Upper lobe of left lung (tissue), 6 donors: ENCODE measurements at regions not wholly inside any gene's neighbourhood (a gene's known extent, or its start where the extent isn't known, plus 50 kb on each side); places are given as distances from the start of the nearest gene placed in this dataset.

Source experiments
- ATAC-seq, 2 donors: fragments of 200-7000 bp; cut with Tn5 transposase; one replicate each; pipeline ENCODE4 v1.9.1; 2022; ENCODE audit warnings: mild to moderate bottlenecking in 2 of 2, moderate library complexity in 2 of 2; ENCODE audit not compliant: low FRiP score in 2 of 2
- DNase-seq, 2 donors: peaks; one replicate each; pipeline ENCODE4 v3.0.0-alpha.2; 2019 to 2020
- H3K27ac ChIP-seq, 4 donors: fragments of 200-600 bp; sonication (generic); one replicate each; pipeline ENCODE4 v1.5.1; 2016 to 2019
- H3K27me3 ChIP-seq, 4 donors: fragments of 200-600 bp; sonication (generic); one replicate each; pipeline ENCODE4 v1.5.1; 2017 to 2019
- H3K36me3 ChIP-seq, 4 donors: fragments of 200-600 bp; sonication (generic); one replicate each; pipeline ENCODE4 v1.5.1; 2016 to 2019
- H3K4me1 ChIP-seq, 4 donors: fragments of 200-600 bp; sonication (generic); one replicate each; pipeline ENCODE4 v1.5.1; 2018 to 2019
- H3K4me3 ChIP-seq, 4 donors: fragments of 200-600 bp; sonication (generic); one replicate each; pipeline ENCODE4 v1.5.1; 2017 to 2019; ENCODE audit warnings: mild to moderate bottlenecking in 2 of 4, moderate library complexity in 1 of 4
- H3K9me3 ChIP-seq, 4 donors: fragments of 200-600 bp; sonication (generic); one replicate each; pipeline ENCODE4 v1.5.1; 2018 to 2019
- EP300 ChIP-seq, 4 donors: sonication (generic); formaldehyde crosslinking; IDR thresholded peaks; one replicate each; pipeline ENCODE4 v1.5.1; 2017; ENCODE audit warnings: antibody characterized with exemption in 4 of 4, control low read depth in 2 of 4
- POLR2A ChIP-seq, 4 donors: fragments of 450-650 bp; IDR thresholded peaks; one replicate each; pipeline ENCODE4 v1.5.1; 2016 to 2017; ENCODE audit warnings: antibody characterized with exemption in 4 of 4, mild to moderate bottlenecking in 2 of 4
- POLR2AphosphoS5 ChIP-seq, 2 donors: sonication (generic); formaldehyde crosslinking; IDR thresholded peaks; one replicate each; pipeline ENCODE4 v1.5.1; 2017; ENCODE audit warnings: antibody characterized with exemption in 2 of 2
- WGBS, 2 donors: methylation state at CpG; one replicate each; pipeline ENCODE4 v1.1.5; 2017 to 2018; 5-methylcytosine and 5-hydroxymethylcytosine counted together
- TF ChIP-seq, protein P1 (sequence below), 6 experiments: fragments of 450-650 bp in 4 of 6; fragments of 200-600 bp in 2 of 6; sonication (generic) in 2 of 6; IDR thresholded peaks; one replicate each; pipeline ENCODE4 v1.5.1; 2016 to 2019; ENCODE audit warnings: antibody characterized with exemption in 6 of 6
- donor health status: DM: no; HTN: no; CAD: no; lungs with moderate emphysema.
- donor health status: DM: no; HTN: yes; CAD: no; lungs with severe emphysema.

GRCh38 chr1:222970711-222971110 is 155.9 kb downstream of the DISP1 start:
- no peak overlapping the region for H3K4me3 ChIP-seq
- ATAC-seq (no peak), DNase-seq (no peak)
- H3K36me3 ChIP-seq: no peaks in the 10 kb centered on the region
- TF ChIP-seq POLR2AphosphoS5 (IDR thresholded peaks at IDR 0.05) (no peak), EP300 (IDR thresholded peaks at IDR 0.05) (no peak), POLR2A (IDR thresholded peaks at IDR 0.05) (no peak)
- TF ChIP-seq, protein P1, sequence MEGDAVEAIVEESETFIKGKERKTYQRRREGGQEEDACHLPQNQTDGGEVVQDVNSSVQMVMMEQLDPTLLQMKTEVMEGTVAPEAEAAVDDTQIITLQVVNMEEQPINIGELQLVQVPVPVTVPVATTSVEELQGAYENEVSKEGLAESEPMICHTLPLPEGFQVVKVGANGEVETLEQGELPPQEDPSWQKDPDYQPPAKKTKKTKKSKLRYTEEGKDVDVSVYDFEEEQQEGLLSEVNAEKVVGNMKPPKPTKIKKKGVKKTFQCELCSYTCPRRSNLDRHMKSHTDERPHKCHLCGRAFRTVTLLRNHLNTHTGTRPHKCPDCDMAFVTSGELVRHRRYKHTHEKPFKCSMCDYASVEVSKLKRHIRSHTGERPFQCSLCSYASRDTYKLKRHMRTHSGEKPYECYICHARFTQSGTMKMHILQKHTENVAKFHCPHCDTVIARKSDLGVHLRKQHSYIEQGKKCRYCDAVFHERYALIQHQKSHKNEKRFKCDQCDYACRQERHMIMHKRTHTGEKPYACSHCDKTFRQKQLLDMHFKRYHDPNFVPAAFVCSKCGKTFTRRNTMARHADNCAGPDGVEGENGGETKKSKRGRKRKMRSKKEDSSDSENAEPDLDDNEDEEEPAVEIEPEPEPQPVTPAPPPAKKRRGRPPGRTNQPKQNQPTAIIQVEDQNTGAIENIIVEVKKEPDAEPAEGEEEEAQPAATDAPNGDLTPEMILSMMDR (IDR thresholded peaks at IDR 0.05): no peak
- H3K9me3 ChIP-seq: no peaks in the 10 kb centered on the region
- no peaks in the 10 kb centered on the region for H3K27me3 ChIP-seq
- peaks cover 0 to 13% (median 6%) of the 10 kb centered on the region in 4 donors for H3K4me1 ChIP-seq
- WGBS, 2 donors: 72 to 91% methylated on average over 4 of the region's 4 CpGs
- peak overlapping the region in 1 of 4 donors; percentile 14 for H3K27ac ChIP-seq

DNA sequence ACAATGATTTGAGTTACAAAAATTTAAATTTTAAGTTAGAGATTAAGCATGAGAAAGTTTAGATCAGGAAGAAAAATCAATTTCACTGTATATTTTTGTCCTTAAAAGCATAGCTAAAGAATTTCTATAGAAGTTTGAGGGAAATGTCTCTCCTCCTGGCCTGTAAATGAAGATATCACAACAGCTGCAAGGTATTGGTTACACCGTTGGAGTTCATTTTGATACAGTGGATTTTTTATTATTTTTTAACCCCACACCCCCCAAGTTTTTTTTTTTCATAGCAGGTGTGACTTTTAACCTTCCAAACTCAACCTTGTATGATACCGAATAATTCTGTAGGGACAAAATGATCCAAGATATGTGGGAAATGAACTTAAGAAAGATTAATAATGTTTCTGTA is 156.3 kb downstream of the DISP1 start:
- Histone ChIP-seq H3K4me1 (peaks cover 0 to 15% (median 6%) of the 10 kb centered on the region in 4 donors), H3K27ac (no peak overlapping the region), H3K9me3 (no peaks in the 10 kb centered on the region), H3K36me3 (no peaks in the 10 kb centered on the region), H3K27me3 (no peaks in the 10 kb centered on the region), H3K4me3 (no peak overlapping the region)
- ATAC-seq (no peak), DNase-seq (no peak)
- WGBS, 2 donors: 85 to 90% methylated on average over 2 of the region's 2 CpGs
- TF ChIP-seq POLR2AphosphoS5 (IDR thresholded peaks at IDR 0.05) (no peak), POLR2A (IDR thresholded peaks at IDR 0.05) (no peak), EP300 (IDR thresholded peaks at IDR 0.05) (no peak)
- TF ChIP-seq, protein P1 (IDR thresholded peaks at IDR 0.05): no peak

GRCh38 chr1:222973561-222973960 is 158.7 kb downstream of the DISP1 start:
- Histone ChIP-seq H3K9me3 (no peaks in the 10 kb centered on the region), H3K27ac (no peak overlapping the region), H3K4me3 (no peak overlapping the region), H3K36me3 (no peaks in the 10 kb centered on the region), H3K27me3 (no peaks in the 10 kb centered on the region), H3K4me1 (peaks cover 0 to 15% (median 6%) of the 10 kb centered on the region in 4 donors)
- no peak for DNase-seq
- no peak for ATAC-seq
- 73 to 88% methylated on average over 2 of the region's 2 CpGs for WGBS, 2 donors
- TF ChIP-seq, protein P1 (IDR thresholded peaks at IDR 0.05): no peak
- TF ChIP-seq EP300 (IDR thresholded peaks at IDR 0.05): no peak
- no peak for TF ChIP-seq POLR2AphosphoS5 (IDR thresholded peaks at IDR 0.05)
- TF ChIP-seq POLR2A (IDR thresholded peaks at IDR 0.05): no peak

GRCh38 chr1:222974496-222974895 is 159.7 kb downstream of the DISP1 start:
- DNase-seq: no peak
- Histone ChIP-seq H3K4me3 (no peak overlapping the region), H3K36me3 (no peaks in the 10 kb centered on the region), H3K9me3 (no peaks in the 10 kb centered on the region), H3K27me3 (no peaks in the 10 kb centered on the region), H3K27ac (no peak overlapping the region), H3K4me1 (peaks cover 0 to 15% (median 6%) of the 10 kb centered on the region in 4 donors)
- 69 to 74% methylated on average over 3 of the region's 3 CpGs for WGBS, 2 donors
- TF ChIP-seq, protein P1 (IDR thresholded peaks at IDR 0.05): no peak
- TF ChIP-seq EP300 (IDR thresholded peaks at IDR 0.05): no peak
- TF ChIP-seq POLR2A (IDR thresholded peaks at IDR 0.05): no peak
- TF ChIP-seq POLR2AphosphoS5 (IDR thresholded peaks at IDR 0.05): no peak
- ATAC-seq: no peak

DNA sequence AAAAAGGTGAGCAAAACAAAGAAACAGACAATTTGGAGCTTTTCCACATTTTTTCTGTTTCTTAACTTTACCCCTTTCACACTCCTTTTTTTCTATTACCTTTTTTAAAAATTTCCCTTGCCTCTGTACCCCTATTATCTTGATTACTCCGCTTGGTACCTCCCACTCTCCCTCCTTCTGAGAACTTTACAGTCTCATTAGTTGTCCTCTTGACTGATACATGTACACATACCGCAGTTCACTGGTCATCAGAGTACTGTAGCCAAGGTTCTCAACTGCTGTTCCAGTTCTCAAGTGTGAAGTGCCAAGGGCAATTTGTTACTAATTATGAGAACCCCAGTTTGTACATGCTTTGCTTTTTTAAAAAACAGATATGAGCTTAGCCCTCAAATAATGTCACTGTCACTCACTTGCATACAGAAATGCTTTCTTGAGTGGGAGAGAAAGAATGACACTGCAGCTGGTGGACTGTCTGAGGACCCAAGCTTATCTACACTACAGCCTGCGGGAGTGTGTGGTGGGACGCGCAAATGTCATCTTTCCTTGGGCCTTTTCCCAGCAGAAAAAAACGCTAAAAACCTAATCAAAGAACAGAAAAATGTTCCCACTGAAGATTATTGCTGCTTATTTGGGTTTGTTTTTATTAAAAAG is 160.8 kb downstream of the DISP1 start:
- Histone ChIP-seq H3K36me3 (no peaks in the 10 kb centered on the region), H3K27me3 (no peaks in the 10 kb centered on the region), H3K4me1 (peaks cover 0 to 15% (median 6%) of the 10 kb centered on the region in 4 donors), H3K4me3 (no peak overlapping the region), H3K27ac (peak overlapping the region in 1 of 4 donors; percentile 7), H3K9me3 (no peaks in the 10 kb centered on the region)
- WGBS, 2 donors: 51 to 71% methylated on average over 6 of the region's 6 CpGs
- DNase-seq (no peak), ATAC-seq (peak in 1 of 2 donors; percentile 73)
- TF ChIP-seq POLR2A (IDR thresholded peaks at IDR 0.05): no peak
- TF ChIP-seq, protein P1 (IDR thresholded peaks at IDR 0.05): no peak
- no peak for TF ChIP-seq POLR2AphosphoS5 (IDR thresholded peaks at IDR 0.05)
- TF ChIP-seq EP300 (IDR thresholded peaks at IDR 0.05): no peak
